T-helper 9 cell (primary cell): ENCODE measurements at regions not wholly inside any gene's neighbourhood (a gene's known extent, or its start where the extent isn't known, plus 50 kb on each side); places are given as distances from the start of the nearest gene placed in this dataset.
"Not testable (repeated sequence)": the region's sequence is repeated elsewhere in the genome, so short reads cannot be mapped to it uniquely, and the experiment has no call there.

Experiments used
- DNase-seq: peaks from one replicate; pipeline ENCODE4 v3.0.0-alpha.2; 2020

DNA sequence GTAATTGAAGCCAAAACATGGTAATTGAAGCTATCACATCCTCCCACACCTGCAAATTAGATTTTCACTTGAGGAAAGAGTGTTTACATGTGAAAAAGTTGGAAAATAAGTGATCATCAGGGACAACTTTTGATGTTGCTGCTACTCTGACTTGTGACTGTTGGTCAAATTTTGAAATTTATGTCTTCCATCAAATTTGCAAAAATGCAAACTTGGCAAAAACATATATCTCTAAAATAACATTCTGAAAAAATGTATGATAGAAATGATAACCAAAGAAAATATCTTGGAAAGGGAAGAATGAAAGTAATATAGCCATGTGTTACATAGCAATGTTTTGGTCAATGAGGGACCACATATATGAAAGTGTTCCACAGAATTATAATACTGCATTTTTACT is 703.9 kb upstream of the SEMA6D start:
- no peak for DNase-seq

- DNase-seq, result no peak
Observed at GRCh38 chr15:47027322-47027946, 689.9 kb upstream of the SEMA6D start.

DNA sequence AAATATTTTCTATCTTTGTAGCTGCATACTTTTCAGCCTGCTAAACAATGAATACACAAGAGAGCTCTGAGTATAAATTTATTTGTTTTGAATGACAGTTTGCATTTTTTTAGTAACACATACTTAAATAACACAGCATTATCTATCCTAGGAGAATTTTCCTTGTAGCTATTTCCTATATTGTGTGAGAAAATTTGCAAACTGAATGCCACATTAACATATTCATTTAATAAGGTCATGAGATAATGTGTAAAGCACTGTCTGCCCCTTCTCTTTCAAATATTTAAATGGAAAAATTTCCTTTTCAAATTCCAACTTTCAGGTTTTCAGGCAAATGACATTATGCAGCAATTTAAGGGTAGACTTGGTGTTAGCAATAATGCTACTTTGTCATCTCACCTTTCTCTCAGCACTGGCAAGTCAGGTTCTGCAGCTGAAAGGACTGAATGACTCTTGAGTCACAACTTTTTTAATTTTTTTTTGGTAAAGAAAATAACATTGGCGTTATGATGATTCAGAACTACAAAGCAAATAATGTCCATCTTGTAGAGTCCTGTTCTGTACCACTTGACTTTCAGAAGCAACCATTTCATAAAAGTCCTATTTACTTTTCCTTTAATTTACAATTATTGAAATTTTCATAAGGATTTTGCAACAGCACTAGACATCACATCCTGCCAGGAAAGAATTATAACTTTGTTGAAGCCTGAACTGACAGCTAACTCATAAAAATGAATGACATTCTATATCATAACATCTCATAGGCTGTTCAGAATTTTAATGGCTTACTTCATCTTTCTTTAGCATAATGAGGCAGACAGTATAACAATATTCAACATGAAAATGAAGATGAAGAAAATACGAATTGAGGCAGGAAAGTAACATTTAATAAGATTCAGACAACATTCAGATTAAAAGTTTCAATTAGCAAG is 681.6 kb upstream of the SEMA6D start:
- no peak for DNase-seq

DNA sequence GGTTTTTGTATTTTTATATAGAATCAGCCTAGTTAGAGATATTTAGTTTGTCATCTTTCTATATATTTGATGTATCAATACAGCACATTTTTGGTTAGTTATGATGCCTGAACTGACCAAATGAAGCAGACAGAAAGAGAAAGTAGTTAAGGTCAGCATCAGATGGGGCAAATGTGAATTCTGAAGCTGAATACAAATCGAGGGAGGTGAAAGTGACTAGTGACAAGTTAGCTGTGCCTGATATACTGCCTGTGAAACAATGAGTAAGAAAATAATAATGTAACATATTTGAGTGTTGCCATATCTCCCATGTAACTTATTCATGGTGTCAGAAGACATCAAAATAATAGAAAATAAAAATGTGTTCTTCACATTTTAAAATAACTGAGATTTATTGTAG is 680.3 kb upstream of the SEMA6D start:
- DNase-seq, result no peak

GRCh38 chr15:47039225-47039624 is 678.1 kb upstream of the SEMA6D start:
- DNase-seq, result no peak

DNA sequence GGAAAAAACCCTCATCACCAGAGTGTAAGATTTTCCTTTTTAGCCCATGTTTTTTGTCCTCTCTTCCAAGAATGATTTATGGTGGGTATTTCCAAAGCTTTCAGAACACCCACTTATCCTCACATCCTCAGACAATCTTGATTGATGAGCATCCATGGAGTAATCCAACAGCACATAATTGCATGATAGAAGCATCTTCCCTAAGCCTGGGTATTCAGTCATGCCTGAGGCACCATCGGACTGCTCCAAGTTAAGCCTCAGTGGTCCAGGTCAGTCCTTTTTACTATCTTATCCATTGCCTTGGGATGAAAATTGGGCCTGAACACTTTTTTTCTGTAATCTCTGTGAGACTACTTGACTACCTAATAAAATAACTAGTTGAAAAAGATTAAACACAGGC is 676.0 kb upstream of the SEMA6D start:
- DNase-seq, result no peak

DNA sequence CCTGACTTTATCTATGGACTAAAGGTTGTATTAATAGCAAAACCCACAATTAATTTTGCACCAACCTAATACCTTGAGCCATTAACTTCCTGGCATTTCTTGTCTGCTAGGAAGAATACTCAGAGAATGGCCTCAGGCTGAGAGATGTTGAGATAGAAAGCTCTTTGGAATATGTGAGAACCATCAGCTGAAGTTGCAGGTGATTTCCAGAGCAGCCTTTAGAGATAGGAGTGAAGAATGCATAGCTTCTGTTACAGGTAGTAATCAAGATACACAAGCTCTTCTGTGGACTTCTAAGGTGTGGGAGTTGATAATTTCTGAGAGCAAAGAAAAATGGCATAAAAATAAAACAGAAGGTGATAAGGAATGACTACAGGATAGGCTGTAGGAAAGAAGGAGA is 669.3 kb upstream of the SEMA6D start:
- DNase-seq, result not testable (repeated sequence)

DNA sequence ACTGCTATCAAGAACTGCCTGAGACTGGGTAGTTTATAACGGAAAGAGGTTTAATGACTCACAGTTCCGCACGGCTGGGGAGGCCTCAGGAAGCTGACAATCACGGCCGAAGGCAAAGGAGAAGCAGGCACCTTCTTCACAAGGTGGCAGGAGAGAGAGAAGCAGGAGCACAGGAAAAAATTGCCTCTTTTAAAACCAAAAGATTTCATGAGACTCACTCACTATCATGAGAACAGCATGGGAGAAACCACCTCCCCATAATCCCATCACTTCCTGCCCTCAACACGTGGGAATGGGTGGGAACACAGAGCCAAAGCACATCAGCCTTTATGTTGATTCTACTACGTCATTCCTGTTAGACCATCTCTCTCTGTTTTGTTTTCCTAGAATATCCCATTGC is 650.9 kb upstream of the SEMA6D start:
- DNase-seq, result no peak

DNA sequence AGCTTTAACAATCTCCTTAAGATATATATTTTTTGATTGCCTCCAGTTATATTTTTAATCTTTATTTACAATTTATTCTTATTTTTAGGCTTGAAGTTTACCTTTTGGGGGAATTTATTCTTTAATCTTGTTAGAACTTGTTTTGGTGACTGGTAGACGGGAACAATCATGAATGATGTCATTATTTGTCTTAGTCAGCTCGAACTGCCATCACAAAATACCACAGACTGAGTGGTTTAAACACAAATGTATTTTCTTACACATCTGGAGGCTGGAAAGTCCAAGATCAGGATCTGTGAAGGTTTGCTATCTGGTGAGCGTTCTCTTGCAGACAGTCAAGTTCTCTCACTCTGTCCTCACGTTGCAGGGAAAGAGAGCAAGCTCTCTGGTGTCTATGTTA is 639.5 kb upstream of the SEMA6D start:
- DNase-seq, result not testable (repeated sequence)

- DNase-seq, result no peak
Observed at GRCh38 chr15:47095833-47096232, 621.5 kb upstream of the SEMA6D start.

GRCh38 chr15:47098526-47098925 is 618.8 kb upstream of the SEMA6D start:
- not testable (repeated sequence) for DNase-seq

- not testable (repeated sequence) for DNase-seq
Observed at GRCh38 chr15:47099801-47100200, 617.5 kb upstream of the SEMA6D start.

DNA sequence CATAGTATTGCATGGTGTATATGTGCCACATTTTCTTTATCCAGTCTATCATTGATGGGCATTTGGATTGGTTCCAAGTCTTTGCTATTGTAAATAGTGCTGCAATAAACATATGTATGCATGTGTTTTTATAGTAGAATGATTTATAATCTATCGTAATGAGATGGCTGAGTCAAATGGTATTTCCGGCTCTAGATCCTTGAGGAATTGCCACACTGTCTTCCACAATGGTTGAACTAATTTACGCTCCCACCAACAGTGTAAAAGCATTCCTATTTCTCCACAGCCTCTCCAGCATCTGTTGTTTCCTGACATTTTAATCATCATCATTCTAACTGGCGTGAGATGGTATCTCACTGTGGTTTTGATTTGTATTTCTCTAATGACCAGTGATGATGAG is 608.5 kb upstream of the SEMA6D start:
- DNase-seq, result not testable (repeated sequence)

GRCh38 chr15:47116698-47117097 is 600.6 kb upstream of the SEMA6D start:
- DNase-seq, result no peak

GRCh38 chr15:47119349-47119748 is 598.0 kb upstream of the SEMA6D start:
- DNase-seq, result no peak

GRCh38 chr15:47124430-47125102 is 592.7 kb upstream of the SEMA6D start:
- no peak for DNase-seq

DNA sequence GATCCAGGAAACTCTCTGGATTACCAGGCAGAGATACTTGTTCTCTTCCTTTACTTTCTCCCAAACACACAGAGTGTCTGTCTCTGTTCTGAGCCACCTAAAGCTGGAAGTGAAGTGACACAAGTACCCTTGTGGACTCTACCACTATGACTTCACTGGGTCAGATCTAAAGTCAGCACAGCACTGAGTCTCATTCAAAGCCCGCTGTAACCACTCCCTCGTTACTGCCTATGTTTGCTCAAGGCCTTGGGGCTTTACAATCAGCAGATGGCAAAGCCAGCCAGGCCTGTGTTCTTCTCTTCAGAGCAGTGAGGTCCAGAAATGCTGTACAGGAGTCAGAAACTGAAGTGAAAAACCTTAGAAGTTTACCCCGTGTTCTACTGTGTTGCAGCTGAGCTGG is 588.3 kb upstream of the SEMA6D start:
- no peak for DNase-seq

DNA sequence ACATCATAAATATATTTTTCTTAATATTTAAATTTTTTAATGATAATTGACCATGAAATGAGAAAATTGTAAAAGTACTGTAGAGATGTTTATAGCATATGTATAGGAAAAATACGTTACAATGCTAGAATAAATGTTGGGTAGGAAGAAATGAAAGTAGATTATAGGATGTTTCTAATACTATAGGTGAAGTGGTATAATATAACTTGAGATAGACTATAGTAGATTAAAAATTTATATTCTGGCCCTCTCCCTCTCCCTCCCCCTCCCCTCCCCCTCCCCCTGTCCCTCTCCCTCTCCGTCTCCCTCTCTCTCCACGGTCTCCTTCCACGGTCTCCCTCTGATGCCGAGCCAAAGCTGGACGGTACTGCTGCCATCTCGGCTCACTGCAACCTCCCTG is 585.9 kb upstream of the SEMA6D start:
- not testable (repeated sequence) for DNase-seq

- no peak for DNase-seq
Observed at GRCh38 chr15:47135267-47135666, 582.0 kb upstream of the SEMA6D start.

- no peak for DNase-seq
Observed at GRCh38 chr15:47136236-47136635, 581.1 kb upstream of the SEMA6D start.

GRCh38 chr15:47139965-47140364 is 577.3 kb upstream of the SEMA6D start:
- no peak for DNase-seq

- no peak for DNase-seq
Observed at GRCh38 chr15:47157827-47158226, 559.5 kb upstream of the SEMA6D start.

- no peak for DNase-seq
Observed at GRCh38 chr15:47158573-47158972, 558.7 kb upstream of the SEMA6D start.

DNA sequence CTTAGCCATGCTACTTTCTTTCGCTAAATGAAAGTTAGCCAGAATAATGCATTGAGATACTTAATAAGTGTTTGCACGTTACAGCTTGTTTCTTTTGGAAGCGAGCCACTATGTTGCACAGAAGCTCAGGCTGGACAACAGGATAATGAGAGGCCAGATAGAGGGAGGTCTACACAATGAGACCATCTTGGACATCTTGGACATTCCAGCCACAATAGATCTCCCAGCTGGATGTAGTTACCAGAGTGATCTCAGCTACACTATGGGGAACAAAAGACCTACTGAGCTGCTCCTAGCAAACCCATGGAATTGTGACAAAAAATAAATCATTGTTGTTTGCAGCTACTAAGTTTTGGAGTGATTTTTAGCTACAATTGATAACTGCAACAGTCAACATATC is 540.1 kb upstream of the SEMA6D start:
- DNase-seq, result no peak
